DND-41 (cell line): ENCODE measurements at regions not wholly inside any gene's neighbourhood (a gene's known extent, or its start where the extent isn't known, plus 50 kb on each side); places are given as distances from the start of the nearest gene placed in this dataset.
A peak's percentile ranks its signal among the peaks of the same experiment; 100 is the strongest.

Source experiments
- ATAC-seq: fragments of 200-7000 bp; cut with Tn5 transposase; 3 replicates; pipeline ENCODE4 v1.9.1; 2021; ENCODE audit warnings: low read depth; ENCODE audit not compliant: insufficient read depth
- DNase-seq: peaks from one replicate; pipeline ENCODE4 v3.0.0-alpha.2; 2020
- H2AFZ ChIP-seq: 2 replicates; pipeline ENCODE4 v1.6.0; 2012; ENCODE audit warnings: low read depth, low read length
- H3K27ac ChIP-seq: 2 replicates; pipeline ENCODE4 v1.5.1; 2012; ENCODE audit warnings: low read length, inconsistent platforms
- H3K27me3 ChIP-seq: fragments of 200-600 bp; sonication (generic); 2 replicates; pipeline ENCODE4 v1.6.0; 2012; ENCODE audit warnings: low read length, mild to moderate bottlenecking, inconsistent platforms; ENCODE audit not compliant: insufficient read depth, poor library complexity
- H3K36me3 ChIP-seq: 2 replicates; pipeline ENCODE4 v1.5.1; 2012; ENCODE audit warnings: low read length, inconsistent platforms; ENCODE audit not compliant: insufficient read depth
- H3K4me1 ChIP-seq: 2 replicates; pipeline ENCODE4 v1.5.1; 2012; ENCODE audit warnings: mild to moderate bottlenecking, low read length; ENCODE audit not compliant: insufficient read depth
- H3K4me2 ChIP-seq: 2 replicates; pipeline ENCODE4 v1.6.0; 2012; ENCODE audit warnings: mild to moderate bottlenecking, moderate library complexity, low read length, inconsistent platforms; ENCODE audit not compliant: insufficient read depth
- H3K4me3 ChIP-seq, 2 experiments: fragments of 200-600 bp in 1 of 2; shearing (Covaris generic) in 1 of 2; 2 replicates each; pipeline ENCODE4 v1.5.1; 2012 to 2016; ENCODE audit warnings: inconsistent platforms in 2 of 2, low read length in 2 of 2, mild to moderate bottlenecking in 2 of 2, low read depth in 1 of 2, moderate library complexity in 1 of 2
- H3K79me2 ChIP-seq: 2 replicates; pipeline ENCODE4 v1.6.0; 2012; ENCODE audit warnings: low read length, inconsistent platforms; ENCODE audit not compliant: insufficient read depth
- H3K9ac ChIP-seq: 2 replicates; pipeline ENCODE4 v1.6.0; 2012; ENCODE audit warnings: low read depth, mild to moderate bottlenecking, inconsistent platforms, low read length, moderate library complexity
- H3K9me3 ChIP-seq: 2 replicates; pipeline ENCODE4 v1.5.1; 2012; ENCODE audit warnings: low read length, moderate library complexity, mild to moderate bottlenecking, inconsistent platforms; ENCODE audit not compliant: insufficient read depth, severe bottlenecking
- H4K20me1 ChIP-seq: 2 replicates; pipeline ENCODE4 v1.6.0; 2012; ENCODE audit warnings: low read length; ENCODE audit not compliant: insufficient read depth
- CTCF ChIP-seq: IDR thresholded peaks from 2 replicates; pipeline ENCODE4 v1.5.1; 2012; ENCODE audit warnings: borderline replicate concordance, low read length, moderate library complexity, mild to moderate bottlenecking; ENCODE audit not compliant: poor library complexity, severe bottlenecking; ENCODE audit errors: extremely low read depth
- EZH2 ChIP-seq: IDR thresholded peaks from 3 replicates; pipeline ENCODE4 v1.6.1; 2012; ENCODE audit warnings: borderline replicate concordance, low read depth, mild to moderate bottlenecking, moderate library complexity, low read length, inconsistent platforms; ENCODE audit not compliant: severe bottlenecking

- H3K4me2 ChIP-seq = no peak overlapping the region
- no peak overlapping the region for H3K27ac ChIP-seq
- ATAC-seq (no peak), DNase-seq (no peak)
- H3K9ac ChIP-seq = no peak overlapping the region
- no peak overlapping the region for H2AFZ ChIP-seq
- H3K27me3 ChIP-seq = peaks cover 7% of the 10 kb centered on the region
- H3K4me1 ChIP-seq = no peaks in the 10 kb centered on the region
- no peaks in the 10 kb centered on the region for H3K36me3 ChIP-seq
- TF ChIP-seq EZH2 (no peak), CTCF (no peak)
- H3K4me3 ChIP-seq = no peak overlapping the region
- H4K20me1 ChIP-seq = peaks cover 3% of the 10 kb centered on the region
- no peaks in the 10 kb centered on the region for H3K9me3 ChIP-seq
- no peaks in the 10 kb centered on the region for H3K79me2 ChIP-seq
Measured at GRCh38 chr19:30670562-30671366, 298.6 kb downstream of the ZNF536 start.

GRCh38 chr19:30670011-30670329 lies 297.8 kb downstream of the ZNF536 start:
- ATAC-seq = no peak
- no peak overlapping the region for H3K4me2 ChIP-seq
- H3K9ac ChIP-seq = no peak overlapping the region

GRCh38 chr19:30669329-30670010 lies 297.3 kb downstream of the ZNF536 start:
- Histone ChIP-seq H3K4me2 (no peak overlapping the region), H3K4me3 (no peak overlapping the region), H3K27me3 (peaks cover 7% of the 10 kb centered on the region), H3K79me2 (no peaks in the 10 kb centered on the region), H3K27ac (no peak overlapping the region), H4K20me1 (peaks cover 3% of the 10 kb centered on the region), H3K9ac (no peak overlapping the region), H3K36me3 (no peaks in the 10 kb centered on the region), H3K9me3 (no peaks in the 10 kb centered on the region), H3K4me1 (no peaks in the 10 kb centered on the region), H2AFZ (no peak overlapping the region)
- ATAC-seq (0 out of 3 replicates have a peak, but pooled peaks have one; percentile 37), DNase-seq (peak; percentile 56)
- no peak for TF ChIP-seq EZH2
- peak; percentile 84 for TF ChIP-seq CTCF

More at GRCh38 chr19:30670011-30670329, 297.8 kb downstream of the ZNF536 start:
- no peak overlapping the region for H2AFZ ChIP-seq
- peaks cover 3% of the 10 kb centered on the region for H4K20me1 ChIP-seq
- H3K4me3 ChIP-seq = no peak overlapping the region
- H3K4me1 ChIP-seq = no peaks in the 10 kb centered on the region
- DNase-seq = no peak
- no peaks in the 10 kb centered on the region for H3K36me3 ChIP-seq
- peaks cover 7% of the 10 kb centered on the region for H3K27me3 ChIP-seq
- no peaks in the 10 kb centered on the region for H3K79me2 ChIP-seq
- H3K9me3 ChIP-seq = no peaks in the 10 kb centered on the region
- no peak overlapping the region for H3K27ac ChIP-seq
- TF ChIP-seq CTCF = no peak
- TF ChIP-seq EZH2 = no peak
